ENCODE measurements at regions not wholly inside any gene's neighbourhood (a gene's known extent, or its start where the extent isn't known, plus 50 kb on each side); places are given as distances from the start of the nearest gene placed in this dataset.

GRCh38 chr2:176582176-176582575 lies 312.9 kb downstream of the MTX2 start:
- no peak for TF ChIP-seq FOXM1 (IDR thresholded peaks at IDR 0.05; ENCODE audit: borderline replicate concordance, low read depth)
- no peak for TF ChIP-seq NFIC (IDR thresholded peaks at IDR 0.05)
- TF ChIP-seq MAX (IDR thresholded peaks at IDR 0.05) = no peak
- no peak for TF ChIP-seq TAF1 (IDR thresholded peaks at IDR 0.05; ENCODE audit: low read depth)
- no peak for TF ChIP-seq RAD21 (IDR thresholded peaks at IDR 0.05; ENCODE audit: low read depth)
- TF ChIP-seq CEBPB (IDR thresholded peaks at IDR 0.05) = no peak
- no peak for TF ChIP-seq EGR1 (IDR thresholded peaks at IDR 0.05)
- TF ChIP-seq REST (IDR thresholded peaks at IDR 0.05; ENCODE audit: low read depth) = no peak
